ENCODE measurements at regions not wholly inside any gene's neighbourhood (a gene's known extent, or its start where the extent isn't known, plus 50 kb on each side); places are given as distances from the start of the nearest gene placed in this dataset.

GRCh38 chr2:226600184-226600583 lies 199.4 kb downstream of the IRS1 start (continued):
- TF ChIP-seq ARID5B (CRISPR knock-in tag; IDR thresholded peaks at IDR 0.05) (peak; percentile 94), GPBP1L1 (CRISPR knock-in tag; IDR thresholded peaks at IDR 0.05) (no peak), IKZF4 (CRISPR knock-in tag; IDR thresholded peaks at IDR 0.05; ENCODE audit: borderline replicate concordance, low read depth, not compliant biosample characterization) (no peak), HOMEZ (CRISPR knock-in tag; IDR thresholded peaks at IDR 0.05; ENCODE audit: low read depth) (peak; percentile 97), CBX5 (CRISPR knock-in tag; IDR thresholded peaks at IDR 0.05; ENCODE audit: borderline replicate concordance) (0 out of 2 replicates have a peak, but pooled peaks have one; percentile 36), ATRX (CRISPR knock-in tag; IDR thresholded peaks at IDR 0.05; ENCODE audit: borderline replicate concordance) (no peak), ZNF24 (IDR thresholded peaks at IDR 0.05) (peak; percentile 38; the same call in 1 of the 2 replicates), KDM6A (CRISPR knock-in tag; IDR thresholded peaks at IDR 0.05; ENCODE audit: low read depth) (peak; percentile 58; the same call in 1 of the 2 replicates), ZFP41 (CRISPR knock-in tag; IDR thresholded peaks at IDR 0.05; ENCODE audit: borderline replicate concordance) (no peak), ATF2 (CRISPR knock-in tag; IDR thresholded peaks at IDR 0.05) (no peak), NR2F1 (CRISPR knock-in tag; IDR thresholded peaks at IDR 0.05) (peak; percentile 59 to 84; a peak in 3 of 4 replicates), ZNF382 (CRISPR knock-in tag; IDR thresholded peaks at IDR 0.05; ENCODE audit: borderline replicate concordance) (no peak), ARNTL (CRISPR knock-in tag; IDR thresholded peaks at IDR 0.05) (no peak), MIER3 (CRISPR knock-in tag; IDR thresholded peaks at IDR 0.05; ENCODE audit: borderline replicate concordance) (peak; percentile 37; the same call in 1 of the 2 replicates), MAFK (conservative IDR thresholded peaks at IDR 0.05 in 1 of 2, IDR thresholded peaks at IDR 0.05 in 1 of 2; ENCODE audit: low read length in 2 of 2) (no peak), BATF2 (CRISPR knock-in tag; IDR thresholded peaks at IDR 0.05) (no peak), NRL (CRISPR knock-in tag; IDR thresholded peaks at IDR 0.05; ENCODE audit: borderline replicate concordance) (no peak), THAP11 (CRISPR knock-in tag; IDR thresholded peaks at IDR 0.05) (peak; percentile 68; the same call in 1 of the 2 replicates), POGZ (CRISPR knock-in tag; IDR thresholded peaks at IDR 0.05) (peak; percentile 81), EHMT2 (IDR thresholded peaks at IDR 0.05; ENCODE audit: borderline replicate concordance, low read depth, low read length) (peak; percentile 66; the same call in 1 of the 2 replicates)
